Stimulated activated CD8-positive, alpha-beta memory T cell treated with anti-CD3 and anti-CD28 coated beads, Interleukin-15, amount 100 ng/mL, for 1 hour (primary cell): ENCODE measurements at regions not wholly inside any gene's neighbourhood (a gene's known extent, or its start where the extent isn't known, plus 50 kb on each side); places are given as distances from the start of the nearest gene placed in this dataset.
"Not testable (repeated sequence)": the region's sequence is repeated elsewhere in the genome, so short reads cannot be mapped to it uniquely, and the experiment has no call there.

Experiments used
- DNase-seq: peaks from one replicate; pipeline ENCODE4 v3.0.0-alpha.2; 2020; ENCODE audit warnings: low read depth

DNA sequence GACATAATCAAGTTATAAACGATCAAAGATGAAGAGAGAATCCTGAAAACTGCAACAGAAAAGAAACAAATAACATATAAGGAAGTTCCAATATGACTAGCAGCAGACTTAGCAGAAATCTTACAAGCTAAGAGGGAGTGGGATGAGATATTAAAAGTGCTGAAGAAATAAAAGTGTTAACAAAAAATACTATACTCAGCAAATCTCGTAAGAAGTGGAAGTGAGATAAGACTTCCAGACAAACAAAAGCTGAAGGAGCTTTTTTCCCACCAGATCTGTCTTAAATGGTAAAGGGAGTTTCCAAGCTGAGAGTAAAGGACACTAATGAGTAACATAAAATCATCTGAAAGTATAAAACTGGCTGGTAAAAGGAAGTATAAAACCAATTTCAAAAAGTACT is 2036.0 kb upstream of the C9orf72 start:
- no peak for DNase-seq

DNA sequence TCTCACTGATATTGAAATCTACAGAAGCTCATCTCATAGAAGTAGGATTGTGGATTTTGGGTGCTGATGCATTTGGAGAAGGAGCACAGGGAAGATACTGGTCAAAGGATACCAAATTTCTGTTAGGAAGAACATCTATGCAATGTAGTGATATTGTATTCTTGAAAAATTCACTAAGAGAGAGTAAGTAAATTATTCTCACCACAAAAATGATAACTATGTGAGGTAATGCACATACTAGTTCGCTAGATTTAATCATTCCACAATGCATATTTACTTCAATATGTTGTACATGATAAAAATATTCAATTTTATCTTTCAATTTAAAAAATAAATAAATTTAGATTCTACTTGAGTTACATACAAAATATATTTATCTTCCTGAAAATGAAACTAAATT is 2040.5 kb upstream of the C9orf72 start:
- no peak for DNase-seq

DNA sequence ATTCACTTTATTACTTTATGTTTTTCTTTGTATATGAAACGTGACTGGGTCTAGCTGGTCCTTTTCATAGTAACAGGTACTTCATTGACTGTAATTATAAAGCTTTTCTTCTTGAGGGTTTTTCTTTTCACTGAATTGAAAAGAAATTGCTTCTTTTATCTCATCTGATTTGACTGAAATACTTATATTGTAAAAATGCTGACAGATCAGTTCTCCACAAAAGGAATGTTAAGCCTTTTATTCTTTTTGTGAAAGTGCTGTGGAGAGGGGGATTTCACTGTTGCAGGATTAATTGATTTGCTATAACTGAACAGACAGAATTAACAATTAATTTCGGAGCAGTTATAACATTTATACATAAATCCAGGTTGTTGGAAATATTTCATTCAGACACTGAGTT is 2043.6 kb upstream of the C9orf72 start:
- DNase-seq, result no peak

DNA sequence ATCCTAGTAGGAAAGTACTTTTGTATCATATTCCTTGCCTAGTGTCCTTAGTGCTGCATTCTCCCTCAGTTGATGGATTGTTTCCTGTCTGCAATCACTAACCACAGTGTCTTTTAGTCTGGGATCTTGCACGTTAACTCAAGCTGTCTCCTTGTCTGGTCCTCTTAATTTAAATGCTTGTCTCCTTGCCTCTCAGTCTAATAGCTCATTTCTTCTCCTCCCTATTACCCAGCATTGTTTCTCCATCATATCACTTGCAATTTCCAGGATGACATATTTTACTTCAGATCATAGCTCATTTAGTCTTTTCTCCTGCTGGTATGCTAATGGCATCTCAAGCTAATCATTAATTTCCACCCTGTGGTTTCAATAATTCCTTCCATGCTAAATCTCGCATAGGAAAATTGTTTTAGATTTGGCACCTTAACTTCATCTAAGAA is 2052.0 kb upstream of the C9orf72 start:
- no peak for DNase-seq

DNA sequence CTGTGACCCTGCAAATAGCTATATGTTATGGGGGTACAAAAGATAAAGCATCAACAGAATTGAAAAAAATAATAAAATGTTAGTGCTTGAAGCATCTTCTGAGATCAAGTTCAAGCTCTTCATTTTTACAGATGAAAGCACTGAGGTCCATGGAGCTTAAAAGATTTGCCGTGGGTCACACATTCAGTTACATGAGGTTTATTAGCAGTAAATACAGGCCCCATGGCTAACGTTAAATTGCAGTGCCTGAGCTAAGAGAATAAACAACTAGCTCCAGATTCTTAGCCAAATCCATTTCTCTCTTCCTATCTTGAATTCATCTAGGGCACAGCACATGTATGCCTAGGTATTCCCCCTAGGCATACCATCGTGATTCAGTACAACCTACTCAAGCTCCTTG is 2052.7 kb upstream of the C9orf72 start:
- no peak for DNase-seq

DNA sequence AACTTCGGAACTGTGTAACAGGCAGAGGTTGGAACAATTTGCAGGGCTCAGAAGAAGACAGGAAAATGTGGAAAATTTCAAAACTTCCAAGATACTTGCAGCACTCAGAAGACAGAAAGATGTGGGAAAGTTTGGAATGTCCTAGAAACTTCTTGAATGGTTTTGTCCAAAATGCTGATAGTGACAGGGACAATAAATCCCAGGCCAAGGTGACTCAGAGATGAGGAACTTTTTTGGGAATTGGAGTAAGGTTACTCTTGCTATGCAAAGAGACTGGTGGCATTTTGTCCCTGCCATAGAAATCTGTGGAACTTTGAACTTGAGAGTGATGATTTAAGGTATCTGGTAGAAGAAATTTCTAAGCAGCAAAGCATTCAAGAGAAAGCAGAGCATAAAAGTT is 2055.6 kb upstream of the C9orf72 start:
- DNase-seq, result not testable (repeated sequence)

DNA sequence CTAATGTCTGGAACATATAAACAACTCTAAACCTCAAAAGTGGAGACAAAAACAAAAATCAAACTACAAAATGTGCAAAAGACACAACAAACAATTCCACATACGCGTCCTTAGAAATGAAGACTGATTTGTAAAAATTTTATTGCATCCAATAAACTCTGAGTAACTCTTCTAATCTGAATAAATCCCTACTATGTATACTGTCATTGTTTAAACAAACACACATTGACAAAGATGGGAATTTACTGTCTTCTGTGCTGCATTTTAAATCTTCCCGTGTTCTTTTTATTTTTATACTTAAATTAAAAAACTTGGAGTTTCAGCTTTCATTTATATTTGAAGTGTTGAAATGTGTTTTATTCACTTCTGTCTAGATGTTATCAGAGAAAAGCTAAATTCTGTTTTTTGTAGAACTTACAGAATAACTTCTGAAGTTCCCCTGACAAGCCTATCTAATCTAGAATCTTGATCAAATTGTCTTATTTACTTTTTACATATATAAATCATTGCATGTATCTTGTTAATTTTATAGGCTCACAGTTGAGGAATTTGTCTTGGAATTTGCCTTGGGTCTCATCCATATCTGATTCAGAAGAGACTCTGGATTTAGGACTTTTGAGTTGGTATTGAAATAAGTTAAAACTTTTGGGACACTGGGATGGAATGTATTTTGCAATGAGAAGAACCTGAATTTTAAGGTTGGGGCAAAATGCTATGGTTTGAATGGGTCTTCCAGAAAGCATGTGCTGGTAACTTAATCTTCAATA is 2064.4 kb upstream of the C9orf72 start:
- no peak for DNase-seq

DNA sequence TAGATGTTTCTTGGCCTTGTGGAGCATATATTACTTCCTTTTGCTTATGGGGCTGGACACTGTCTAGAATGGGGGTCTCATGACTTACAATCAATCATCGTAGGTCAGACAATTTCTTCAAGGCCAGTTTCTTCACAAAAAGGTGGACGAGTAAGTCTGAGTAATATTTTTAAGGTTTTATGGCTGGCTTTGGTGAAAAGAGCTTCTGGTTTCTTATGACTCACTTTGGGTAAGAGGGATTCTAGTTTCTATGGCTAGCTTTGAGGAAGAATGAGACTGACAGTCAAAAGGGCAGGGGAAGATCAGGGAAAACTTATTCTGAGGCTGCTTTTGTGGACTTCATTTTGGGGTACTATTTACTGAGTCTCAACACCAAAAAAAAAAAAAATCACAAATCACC is 2067.2 kb upstream of the C9orf72 start:
- no peak for DNase-seq

DNA sequence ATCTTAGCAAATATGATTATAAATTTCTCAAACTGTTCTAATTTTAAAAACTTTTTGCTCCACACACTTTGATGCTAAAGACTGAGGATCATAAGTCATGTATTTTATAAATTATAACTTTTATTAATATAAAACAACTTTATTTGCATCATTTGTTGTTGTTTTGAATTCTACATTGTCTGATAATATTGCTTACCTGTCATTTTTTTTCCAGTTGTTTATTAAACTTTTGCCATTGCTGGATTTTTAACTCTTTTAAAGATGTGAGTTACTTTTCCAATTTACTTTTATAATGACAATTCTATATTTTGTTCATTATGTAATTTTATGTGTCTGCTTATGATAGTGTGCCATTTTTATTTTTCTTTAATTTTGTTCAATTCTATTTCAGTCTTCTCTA is 2071.2 kb upstream of the C9orf72 start:
- no peak for DNase-seq

DNA sequence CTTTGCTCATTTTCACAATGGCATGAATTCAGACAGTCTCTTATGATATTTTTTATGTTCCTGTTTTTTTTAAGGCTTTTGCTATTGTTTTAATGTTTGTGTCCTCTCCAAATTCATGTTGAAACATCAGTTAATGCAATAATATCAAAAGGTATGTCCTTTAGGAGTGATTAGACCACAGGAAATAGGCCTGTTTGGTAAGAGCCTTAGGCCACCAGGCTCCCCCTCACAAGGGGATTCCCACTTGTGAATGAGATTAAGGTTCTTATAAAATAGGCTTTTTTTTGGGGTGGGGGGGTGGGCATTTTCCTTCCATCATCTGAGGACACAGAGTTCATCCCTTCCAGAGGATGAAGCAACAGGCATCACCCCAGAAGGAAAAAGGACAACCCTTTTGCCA is 2074.2 kb upstream of the C9orf72 start:
- no peak for DNase-seq

DNA sequence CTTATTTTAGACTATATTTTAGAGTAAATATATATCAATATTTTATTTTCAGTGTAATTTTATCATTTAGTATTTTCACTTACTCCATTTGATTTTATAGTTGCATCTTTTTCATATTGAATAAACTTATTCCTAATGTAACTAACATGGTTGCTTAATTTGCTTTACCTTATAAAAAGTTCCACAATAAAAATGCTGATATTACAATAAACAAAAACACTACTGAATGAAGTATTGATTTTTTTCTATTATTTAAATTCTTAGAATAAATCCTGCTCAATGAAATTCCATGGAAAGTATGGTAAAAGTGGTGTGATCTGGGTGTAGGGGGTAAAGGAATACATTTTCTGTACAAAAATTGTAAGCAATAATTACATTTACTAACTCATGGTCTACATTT is 2074.9 kb upstream of the C9orf72 start:
- no peak for DNase-seq

DNA sequence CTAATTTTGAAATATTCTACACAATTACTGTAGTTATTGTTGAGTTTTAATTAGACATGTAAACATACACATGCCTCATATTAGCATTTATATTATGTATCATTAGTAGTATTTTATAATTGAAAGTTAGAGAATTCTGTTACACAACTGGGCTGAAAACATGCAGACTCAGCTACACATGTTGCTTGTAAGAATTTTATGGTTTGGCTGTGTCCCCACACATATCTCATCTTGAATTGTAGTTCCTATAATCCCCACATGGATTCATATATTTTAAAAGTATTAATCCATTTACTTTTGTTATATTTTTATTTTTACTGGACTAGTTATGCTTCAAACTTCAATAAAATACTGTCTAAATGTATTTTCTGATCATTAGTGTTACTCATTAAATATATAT is 2075.3 kb upstream of the C9orf72 start:
- no peak for DNase-seq

DNA sequence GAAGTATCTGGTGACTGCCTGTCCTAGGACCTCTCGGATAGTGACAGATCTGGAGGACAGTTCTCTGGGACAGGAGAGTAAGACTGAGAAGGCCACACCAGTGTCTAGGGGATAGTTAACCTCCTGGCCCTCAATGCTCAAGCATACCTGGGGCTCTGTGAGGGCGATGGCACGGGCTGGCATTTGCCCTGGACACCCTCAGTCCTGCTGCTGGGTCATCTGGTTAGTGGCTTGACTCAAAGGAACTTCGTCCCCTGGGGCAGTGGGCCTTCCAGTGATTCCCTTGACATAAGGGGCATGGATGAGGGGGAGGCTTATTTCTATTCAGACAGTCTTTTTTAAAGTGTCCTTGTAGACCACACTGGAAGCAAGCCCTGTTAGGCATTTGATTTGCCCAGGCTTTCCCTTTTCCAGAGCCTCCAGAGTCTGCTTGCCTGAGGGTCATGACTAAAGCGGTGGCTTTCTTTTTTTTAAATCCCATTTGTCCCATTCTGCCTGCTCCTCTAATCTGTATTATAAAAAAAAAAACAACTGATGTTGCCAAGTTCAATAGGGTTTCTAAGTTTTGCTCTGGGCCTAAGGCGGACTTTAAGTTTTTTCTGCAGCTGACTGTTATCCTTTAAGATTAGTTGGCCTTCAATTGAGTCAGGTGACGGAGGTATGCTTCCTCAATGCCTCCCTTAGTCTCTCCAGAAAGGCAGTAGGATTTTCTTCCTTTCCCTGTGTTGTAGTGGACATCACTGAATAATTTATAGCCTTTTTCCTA is 2083.5 kb upstream of the C9orf72 start:
- DNase-seq, result no peak

DNA sequence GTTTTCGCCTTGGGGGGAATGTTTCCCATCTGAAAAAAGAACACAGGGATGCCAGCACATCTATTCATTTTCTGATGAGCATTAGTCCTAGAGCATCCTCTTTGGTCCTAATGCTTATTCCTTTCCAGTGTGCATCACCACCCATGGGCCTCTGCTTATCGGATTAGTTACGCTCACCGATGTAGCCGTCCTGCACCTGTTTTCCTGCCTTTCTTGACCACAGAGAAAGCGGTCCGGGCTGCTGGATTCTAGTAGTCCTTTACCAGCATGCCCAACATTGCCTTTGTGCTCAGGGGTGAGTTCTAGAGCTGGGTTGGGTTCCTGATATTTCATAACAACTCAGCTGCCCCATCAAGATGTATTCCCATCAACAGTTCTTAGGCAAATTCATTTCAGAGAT is 2084.5 kb upstream of the C9orf72 start:
- no peak for DNase-seq

DNA sequence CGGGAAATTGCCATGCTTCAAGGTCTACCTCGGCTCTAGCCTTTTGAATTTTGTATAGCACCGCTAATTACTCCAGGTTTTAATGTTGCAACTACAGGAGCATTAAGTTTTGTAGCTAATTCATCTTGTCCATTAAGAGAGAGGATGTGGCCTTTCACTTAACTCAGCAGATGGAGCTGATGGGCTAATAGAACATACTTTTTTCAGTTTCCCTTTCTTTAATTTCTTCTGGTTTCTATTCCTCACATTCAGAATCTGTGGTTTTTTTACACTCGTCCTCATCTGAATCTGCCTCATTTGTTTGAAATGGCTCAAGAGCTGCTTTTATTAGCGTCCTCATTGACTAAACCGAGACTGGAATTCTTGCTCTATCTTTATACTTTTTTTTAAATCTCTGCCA is 2085.7 kb upstream of the C9orf72 start:
- no peak for DNase-seq

DNA sequence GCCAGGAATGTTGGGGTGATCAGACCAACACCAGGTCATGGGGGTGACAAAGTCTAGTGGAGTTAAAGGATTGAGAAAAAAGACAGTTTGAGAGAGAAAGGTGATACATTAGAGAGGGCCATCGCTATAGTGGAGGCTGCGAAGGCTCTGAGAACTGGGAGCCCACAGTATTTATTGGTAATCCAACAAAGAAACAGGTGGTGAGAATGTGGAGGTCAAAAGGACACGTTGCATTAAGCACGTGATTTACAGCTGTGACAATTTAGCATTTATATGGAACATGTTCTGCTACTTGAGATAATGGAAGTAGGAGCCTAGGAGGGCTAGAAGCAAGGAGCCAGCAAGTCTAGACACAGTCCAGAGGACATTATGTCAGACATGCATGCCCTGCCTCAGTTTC is 2086.5 kb upstream of the C9orf72 start:
- DNase-seq, result no peak

DNA sequence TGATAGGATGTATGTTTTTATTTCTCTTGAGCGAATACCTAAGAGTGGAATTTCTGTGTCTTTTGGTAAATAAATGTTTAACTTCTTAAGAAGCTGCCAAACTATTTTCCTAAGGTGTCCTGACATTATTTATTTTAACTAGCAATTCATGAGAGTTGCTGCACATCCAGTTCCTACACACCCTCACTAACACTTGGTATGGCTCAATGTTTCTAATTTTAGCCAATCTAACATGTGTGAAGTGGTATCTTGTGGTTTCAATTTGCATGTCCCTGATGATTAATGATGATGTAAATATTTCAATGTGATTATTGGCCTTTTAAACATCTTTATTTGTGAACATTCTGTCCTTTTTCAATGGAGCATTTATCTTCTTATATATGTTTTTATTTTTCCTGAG is 2095.5 kb upstream of the C9orf72 start:
- DNase-seq, result no peak

DNA sequence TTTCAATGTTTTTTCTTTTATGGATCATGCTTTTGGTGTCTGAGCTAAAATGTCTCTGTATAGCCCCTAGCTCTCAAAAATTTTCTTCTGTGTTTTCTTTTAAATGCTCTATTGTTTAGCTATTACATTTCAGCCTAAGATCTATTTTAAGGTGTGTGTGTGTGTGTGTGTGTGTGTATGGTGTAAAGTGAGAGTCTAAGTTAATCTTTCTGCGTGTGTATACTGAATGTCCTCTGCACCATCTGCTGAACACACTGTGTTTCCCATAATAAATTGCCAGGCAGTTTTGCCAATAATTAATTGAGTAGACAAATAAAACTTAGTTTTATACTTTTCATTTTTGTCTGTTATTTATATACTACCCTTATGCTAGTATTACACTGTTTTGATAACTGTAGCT is 2096.3 kb upstream of the C9orf72 start:
- DNase-seq, result no peak

DNA sequence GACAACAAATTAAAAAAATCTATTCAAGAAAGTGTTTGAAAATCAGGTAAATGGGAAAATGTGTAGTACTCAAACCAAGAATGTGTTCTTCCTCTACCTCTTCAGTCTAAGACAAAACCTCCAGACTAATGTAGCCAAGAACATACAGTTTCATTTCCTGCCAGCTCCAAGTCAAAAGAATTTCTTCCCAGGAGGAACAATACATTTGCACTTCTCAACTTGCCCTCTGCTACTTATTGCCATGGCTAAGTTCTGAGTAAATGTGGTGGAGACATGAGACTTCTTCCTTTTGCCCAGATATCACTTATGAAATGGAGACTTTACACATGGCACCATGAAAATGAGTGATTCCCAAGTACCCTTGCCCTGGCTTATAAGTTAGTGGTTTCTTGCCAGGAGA is 2112.2 kb upstream of the C9orf72 start:
- no peak for DNase-seq

DNA sequence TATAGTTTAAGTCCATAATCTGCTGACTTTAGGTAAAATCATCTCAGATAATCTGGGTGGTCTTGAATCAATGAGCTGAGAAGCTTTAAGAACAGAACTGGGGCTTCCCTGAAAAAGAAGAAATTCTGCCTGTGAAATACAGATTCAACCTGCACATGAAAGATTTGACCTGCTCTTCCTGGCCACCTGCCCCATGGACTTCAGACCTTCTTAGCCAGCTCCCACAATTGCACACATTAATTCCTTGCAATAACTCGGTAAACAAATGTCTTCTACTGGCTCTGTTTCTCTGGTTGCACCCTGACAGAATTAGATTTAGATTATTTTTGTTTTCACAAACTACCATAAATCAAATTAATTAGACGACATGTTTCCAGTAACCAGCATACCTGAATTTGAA is 2117.9 kb upstream of the C9orf72 start:
- no peak for DNase-seq

DNA sequence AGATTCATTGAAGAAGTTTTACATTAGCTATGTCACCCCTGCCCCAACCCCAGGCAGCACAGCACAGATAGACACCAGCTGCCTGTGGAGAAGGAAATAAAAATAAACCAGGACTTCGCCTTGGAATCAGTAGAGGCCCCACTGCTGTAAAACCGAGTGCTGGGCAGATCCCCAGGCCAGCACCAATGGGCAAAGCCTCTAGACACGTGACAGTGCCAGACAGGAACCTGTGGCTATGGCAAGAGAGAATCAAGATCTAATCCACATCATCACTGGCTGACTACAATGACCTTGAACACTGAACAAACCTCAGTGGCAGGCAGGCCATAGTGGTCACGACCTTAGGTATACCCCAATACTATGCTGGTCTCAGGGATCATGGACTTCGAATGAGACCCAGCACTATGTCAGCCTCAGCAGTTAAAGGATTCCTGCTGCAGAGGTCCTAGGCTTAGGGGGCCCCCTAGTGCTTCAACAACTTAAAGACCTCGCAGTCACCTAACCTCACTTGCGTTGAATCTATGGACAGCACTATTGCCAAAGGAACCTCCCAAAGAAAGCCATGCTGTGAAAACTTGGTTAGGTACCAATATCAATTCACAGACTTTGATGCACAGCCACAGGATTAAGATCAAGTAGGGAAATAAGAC is 2118.6 kb upstream of the C9orf72 start:
- no peak for DNase-seq

DNA sequence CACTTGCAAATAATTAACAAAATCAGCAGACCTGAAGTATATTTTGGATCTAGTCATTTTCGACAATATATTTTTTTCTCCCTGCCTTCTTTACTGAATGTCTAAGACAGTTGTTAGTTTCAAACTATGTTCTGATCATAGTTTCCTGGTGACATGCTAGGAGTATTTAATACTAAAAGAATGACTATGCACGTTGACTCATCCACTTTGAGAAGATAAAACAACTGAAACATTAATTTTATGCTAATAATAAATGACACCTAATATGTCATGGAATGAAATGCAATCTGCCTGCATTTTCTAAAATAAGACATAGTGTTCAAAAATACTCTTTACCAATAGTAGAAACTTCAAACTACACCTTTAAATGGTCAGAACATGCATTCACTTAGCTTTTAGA is 2123.7 kb upstream of the C9orf72 start:
- DNase-seq, result no peak

DNA sequence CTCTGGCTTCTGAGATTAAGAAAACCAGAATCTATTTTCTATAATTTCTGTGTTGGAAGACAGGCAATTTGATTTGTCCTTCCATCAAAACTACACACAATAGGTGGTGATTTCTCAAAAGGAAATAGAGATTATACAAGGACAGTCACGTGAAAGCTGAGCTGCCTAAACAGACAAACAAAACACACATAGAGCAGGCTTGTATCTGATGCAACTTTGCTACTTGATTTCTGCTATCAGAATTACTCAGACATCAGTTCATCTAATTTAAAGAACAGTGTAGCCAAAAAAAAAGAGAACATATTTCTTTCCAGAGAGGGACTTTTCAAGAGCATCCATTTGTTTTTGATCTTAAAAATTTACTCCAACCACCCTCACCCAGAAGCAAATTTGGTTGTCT is 2128.3 kb upstream of the C9orf72 start:
- no peak for DNase-seq
